ENCODE measurements at regions not wholly inside any gene's neighbourhood (a gene's known extent, or its start where the extent isn't known, plus 50 kb on each side); places are given as distances from the start of the nearest gene placed in this dataset.

- Histone ChIP-seq H3F3A (ENCODE audit: low read depth) (no peaks in the 10 kb centered on the region), H3K9ac (ENCODE audit: low read depth, low read length, poor library complexity, severe bottlenecking) (no peak overlapping the region), H3K36me3 (ENCODE audit: insufficient read depth, low read length) (no peaks in the 10 kb centered on the region), H3K9me2 (replicated peaks; ENCODE audit: low read depth, low read length) (no peaks in the 10 kb centered on the region), H2AFZ (ENCODE audit: low read length) (no peak overlapping the region), H4K20me1 (ENCODE audit: insufficient read depth, low read length, poor library complexity, severe bottlenecking) (no peaks in the 10 kb centered on the region), H3K79me2 (ENCODE audit: insufficient read depth, low read length) (no peaks in the 10 kb centered on the region), H3K4me3 (ENCODE audit: low read length, poor library complexity, severe bottlenecking) (no peak overlapping the region), H3K4me2 (ENCODE audit: low read depth, low read length, poor library complexity, severe bottlenecking) (no peak overlapping the region), H3K27me3 (ENCODE audit: insufficient read depth, low read length, poor library complexity, severe bottlenecking) (no peaks in the 10 kb centered on the region), H3K4me1 (ENCODE audit: insufficient read depth, low read length, poor library complexity, severe bottlenecking) (peaks cover 3% of the 10 kb centered on the region), H3K9me3 (ENCODE audit: insufficient read depth, low read depth, low read length) (no peaks in the 10 kb centered on the region)
- no peak for TF ChIP-seq EZH2phosphoT487 (IDR thresholded peaks at IDR 0.05; ENCODE audit: borderline replicate concordance)
- no peak for TF ChIP-seq CTCF (conservative IDR thresholded peaks at IDR 0.05; ENCODE audit: low read length)
Measured at GRCh38 chrX:16433021-16433420, 216.9 kb upstream of the S100G start.

GRCh38 chrX:16435399-16435986 is 214.5 kb upstream of the S100G start:
- H4K20me1 ChIP-seq (ENCODE audit: insufficient read depth, low read length, poor library complexity, severe bottlenecking), result no peaks in the 10 kb centered on the region
- H3K4me3 ChIP-seq (ENCODE audit: low read length, poor library complexity, severe bottlenecking), result no peak overlapping the region
- H3K36me3 ChIP-seq (ENCODE audit: insufficient read depth, low read length), result no peaks in the 10 kb centered on the region
- H3K9me3 ChIP-seq (ENCODE audit: insufficient read depth, low read depth, low read length), result no peaks in the 10 kb centered on the region
- H3K79me2 ChIP-seq (ENCODE audit: insufficient read depth, low read length), result no peaks in the 10 kb centered on the region
- no peak overlapping the region for H2AFZ ChIP-seq (ENCODE audit: low read length)
- H3K9ac ChIP-seq (ENCODE audit: low read depth, low read length, poor library complexity, severe bottlenecking), result no peak overlapping the region
- H3K4me1 ChIP-seq (ENCODE audit: insufficient read depth, low read length, poor library complexity, severe bottlenecking), result peaks cover 3% of the 10 kb centered on the region
- no peaks in the 10 kb centered on the region for H3K27me3 ChIP-seq (ENCODE audit: insufficient read depth, low read length, poor library complexity, severe bottlenecking)
- H3K4me2 ChIP-seq (ENCODE audit: low read depth, low read length, poor library complexity, severe bottlenecking), result no peak overlapping the region
- TF ChIP-seq CTCF (conservative IDR thresholded peaks at IDR 0.05; ENCODE audit: low read length) (no peak), EZH2phosphoT487 (IDR thresholded peaks at IDR 0.05; ENCODE audit: borderline replicate concordance) (no peak)
- H3K9me2 ChIP-seq (replicated peaks; ENCODE audit: low read depth, low read length), result no peaks in the 10 kb centered on the region
- no peaks in the 10 kb centered on the region for H3F3A ChIP-seq (ENCODE audit: low read depth)

GRCh38 chrX:16436348-16437188 is 213.4 kb upstream of the S100G start:
- Histone ChIP-seq H3K9ac (ENCODE audit: low read depth, low read length, poor library complexity, severe bottlenecking) (no peak overlapping the region), H3K4me2 (ENCODE audit: low read depth, low read length, poor library complexity, severe bottlenecking) (no peak overlapping the region), H3F3A (ENCODE audit: low read depth) (no peaks in the 10 kb centered on the region), H2AFZ (ENCODE audit: low read length) (no peak overlapping the region), H3K79me2 (ENCODE audit: insufficient read depth, low read length) (no peaks in the 10 kb centered on the region), H4K20me1 (ENCODE audit: insufficient read depth, low read length, poor library complexity, severe bottlenecking) (no peaks in the 10 kb centered on the region), H3K4me1 (ENCODE audit: insufficient read depth, low read length, poor library complexity, severe bottlenecking) (peaks cover 3% of the 10 kb centered on the region), H3K9me2 (replicated peaks; ENCODE audit: low read depth, low read length) (no peaks in the 10 kb centered on the region), H3K36me3 (ENCODE audit: insufficient read depth, low read length) (no peaks in the 10 kb centered on the region), H3K27me3 (ENCODE audit: insufficient read depth, low read length, poor library complexity, severe bottlenecking) (no peaks in the 10 kb centered on the region), H3K9me3 (ENCODE audit: insufficient read depth, low read depth, low read length) (no peaks in the 10 kb centered on the region), H3K4me3 (ENCODE audit: low read length, poor library complexity, severe bottlenecking) (no peak overlapping the region)
- TF ChIP-seq CTCF (conservative IDR thresholded peaks at IDR 0.05; ENCODE audit: low read length) (peak; percentile 69), EZH2phosphoT487 (IDR thresholded peaks at IDR 0.05; ENCODE audit: borderline replicate concordance) (no peak)

Data from Loucy (cell line).